ENCODE measurements at regions not wholly inside any gene's neighbourhood (a gene's known extent, or its start where the extent isn't known, plus 50 kb on each side); places are given as distances from the start of the nearest gene placed in this dataset.
"Not testable (repeated sequence)": the region's sequence is repeated elsewhere in the genome, so short reads cannot be mapped to it uniquely, and the experiment has no call there.

DNA sequence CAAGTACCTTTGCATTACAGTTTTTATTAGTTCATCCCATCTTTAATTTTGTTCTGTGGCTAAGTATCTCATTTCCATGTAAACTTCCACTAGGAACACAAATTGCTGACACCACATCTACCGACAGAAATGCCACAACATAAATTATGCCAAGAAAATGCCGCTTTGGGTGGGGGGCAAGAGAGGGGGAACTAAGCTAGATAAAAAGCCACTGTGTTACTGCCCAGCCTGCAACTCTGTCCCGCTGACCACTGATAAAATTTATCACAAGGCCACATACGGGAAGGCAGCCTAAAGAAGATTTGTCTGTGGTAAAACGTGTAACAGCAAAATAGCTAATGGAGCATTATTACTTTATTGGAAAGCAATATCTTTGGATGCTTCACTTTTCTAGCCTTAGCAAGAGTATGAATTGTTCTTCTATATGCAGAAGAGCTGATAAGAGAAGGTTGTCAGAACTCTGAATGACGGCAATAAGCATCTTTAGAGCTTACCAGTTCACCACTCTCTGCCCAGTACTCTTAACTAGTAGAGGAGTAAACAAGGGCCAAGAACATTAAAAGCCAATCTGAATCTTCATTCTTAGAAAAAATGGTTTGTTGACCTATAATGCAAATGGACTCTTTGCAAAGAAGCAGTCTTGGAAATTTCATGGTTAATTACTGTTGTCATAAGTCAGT is 172.2 kb upstream of the MEF2C start:
- no peak overlapping the region for H3K27ac ChIP-seq (ENCODE audit: low read depth, low read length)

DNA sequence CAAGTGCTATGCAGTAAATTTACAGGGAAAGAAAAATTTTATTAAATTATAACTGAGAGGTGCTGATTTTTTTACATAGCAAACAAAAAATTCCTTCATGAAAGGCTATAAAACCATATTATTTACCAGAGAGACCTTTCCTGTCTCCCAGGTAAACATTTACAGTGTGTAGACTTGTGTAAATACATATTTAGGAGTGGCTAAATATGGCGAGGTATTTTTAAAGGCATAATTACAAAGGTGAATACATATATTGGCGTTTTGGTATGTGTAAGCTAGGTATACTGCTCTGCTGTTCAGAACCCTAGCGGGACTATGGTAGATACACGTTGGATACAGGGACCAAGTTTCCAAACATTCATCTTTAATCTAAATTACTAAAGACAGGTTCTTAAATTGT is 170.6 kb upstream of the MEF2C start:
- no peaks in the 10 kb centered on the region for H3K36me3 Mint-ChIP-seq (ENCODE audit: low read depth, unreplicated experiment)

More for the DNA sequence above, 172.2 kb upstream of the MEF2C start:
- Histone ChIP-seq H3K4me2 (ENCODE audit: low read length) (no peak overlapping the region), H3K27me3 (ENCODE audit: insufficient read depth, low read length) (no peaks in the 10 kb centered on the region), H3K4me3 (ENCODE audit: insufficient read depth, low read depth, low read length) (no peak overlapping the region), H2AFZ (ENCODE audit: low read depth, low read length) (no peak overlapping the region), H3K9me3 (ENCODE audit: insufficient read depth, low read depth, low read length) (peaks cover 7% of the 10 kb centered on the region), H4K20me1 (ENCODE audit: insufficient read depth, low read length) (no peaks in the 10 kb centered on the region), H3K9ac (ENCODE audit: low read length) (no peak overlapping the region), H3K79me2 (ENCODE audit: insufficient read depth, low read length) (no peaks in the 10 kb centered on the region), H3K36me3 (ENCODE audit: insufficient read depth, low read length) (no peaks in the 10 kb centered on the region), H3K4me1 (ENCODE audit: insufficient read depth, low read length) (no peaks in the 10 kb centered on the region)
- no peak overlapping the region for H3K4me3 Mint-ChIP-seq (ENCODE audit: unreplicated experiment)
- H3K27ac Mint-ChIP-seq (ENCODE audit: unreplicated experiment), result no peak overlapping the region
- DNase-seq (ENCODE audit: low read depth) (no peak), FAIRE-seq (no peak)
- TF ChIP-seq, protein P1, sequence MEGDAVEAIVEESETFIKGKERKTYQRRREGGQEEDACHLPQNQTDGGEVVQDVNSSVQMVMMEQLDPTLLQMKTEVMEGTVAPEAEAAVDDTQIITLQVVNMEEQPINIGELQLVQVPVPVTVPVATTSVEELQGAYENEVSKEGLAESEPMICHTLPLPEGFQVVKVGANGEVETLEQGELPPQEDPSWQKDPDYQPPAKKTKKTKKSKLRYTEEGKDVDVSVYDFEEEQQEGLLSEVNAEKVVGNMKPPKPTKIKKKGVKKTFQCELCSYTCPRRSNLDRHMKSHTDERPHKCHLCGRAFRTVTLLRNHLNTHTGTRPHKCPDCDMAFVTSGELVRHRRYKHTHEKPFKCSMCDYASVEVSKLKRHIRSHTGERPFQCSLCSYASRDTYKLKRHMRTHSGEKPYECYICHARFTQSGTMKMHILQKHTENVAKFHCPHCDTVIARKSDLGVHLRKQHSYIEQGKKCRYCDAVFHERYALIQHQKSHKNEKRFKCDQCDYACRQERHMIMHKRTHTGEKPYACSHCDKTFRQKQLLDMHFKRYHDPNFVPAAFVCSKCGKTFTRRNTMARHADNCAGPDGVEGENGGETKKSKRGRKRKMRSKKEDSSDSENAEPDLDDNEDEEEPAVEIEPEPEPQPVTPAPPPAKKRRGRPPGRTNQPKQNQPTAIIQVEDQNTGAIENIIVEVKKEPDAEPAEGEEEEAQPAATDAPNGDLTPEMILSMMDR (IDR thresholded peaks at IDR 0.05; ENCODE audit: insufficient read depth, low read depth, low read length), result no peak
- TF ChIP-seq EZH2 (IDR thresholded peaks at IDR 0.05; ENCODE audit: insufficient read depth, low read length), result no peak
- no peaks in the 10 kb centered on the region for H3K4me1 Mint-ChIP-seq (ENCODE audit: low read depth, unreplicated experiment)
- H3K36me3 Mint-ChIP-seq (ENCODE audit: low read depth, unreplicated experiment), result no peaks in the 10 kb centered on the region
- peaks cover 6% of the 10 kb centered on the region for H3K9me3 Mint-ChIP-seq (ENCODE audit: unreplicated experiment)
- no peaks in the 10 kb centered on the region for H3K27me3 Mint-ChIP-seq (ENCODE audit: low read depth, unreplicated experiment)

DNA sequence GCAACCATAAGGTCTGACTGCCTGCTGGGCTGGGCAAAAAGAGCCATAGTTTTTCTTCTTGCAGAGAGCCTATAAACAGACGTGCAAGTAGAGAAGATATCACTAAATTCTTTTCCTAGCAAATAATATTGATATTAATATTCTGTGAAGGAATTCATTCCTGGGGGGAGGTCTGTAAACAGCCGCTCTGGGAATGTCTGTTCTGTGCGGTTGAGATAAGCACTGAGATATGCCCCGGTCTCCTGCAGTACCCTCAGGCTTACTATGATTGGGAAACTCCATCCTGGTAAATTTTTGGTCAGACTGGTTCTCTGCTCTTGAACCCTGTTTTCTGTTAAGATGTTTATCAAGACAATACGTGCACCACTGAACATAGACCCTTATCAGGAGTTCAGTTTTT is 167.1 kb upstream of the MEF2C start:
- H3K36me3 ChIP-seq (ENCODE audit: insufficient read depth, low read length); H3K27ac ChIP-seq (ENCODE audit: low read depth, low read length); H3K27ac Mint-ChIP-seq (ENCODE audit: unreplicated experiment); H3K4me1 Mint-ChIP-seq (ENCODE audit: low read depth, unreplicated experiment); H4K20me1 ChIP-seq (ENCODE audit: insufficient read depth, low read length); H3K4me2 ChIP-seq (ENCODE audit: low read length); H3K36me3 Mint-ChIP-seq (ENCODE audit: low read depth, unreplicated experiment); DNase-seq (ENCODE audit: low read depth); H3K27me3 ChIP-seq (ENCODE audit: insufficient read depth, low read length); H3K9ac ChIP-seq (ENCODE audit: low read length); H3K4me3 Mint-ChIP-seq (ENCODE audit: unreplicated experiment); H2AFZ ChIP-seq (ENCODE audit: low read depth, low read length); H3K79me2 ChIP-seq (ENCODE audit: insufficient read depth, low read length); FAIRE-seq; H3K27me3 Mint-ChIP-seq (ENCODE audit: low read depth, unreplicated experiment); H3K4me3 ChIP-seq (ENCODE audit: insufficient read depth, low read depth, low read length); H3K4me1 ChIP-seq (ENCODE audit: insufficient read depth, low read length); H3K9me3 ChIP-seq (ENCODE audit: insufficient read depth, low read depth, low read length): not testable (repeated sequence)
- peaks cover 16% of the 10 kb centered on the region for H3K9me3 Mint-ChIP-seq (ENCODE audit: unreplicated experiment)

More for the DNA sequence above, 170.6 kb upstream of the MEF2C start:
- no peak overlapping the region for H3K4me2 ChIP-seq (ENCODE audit: low read length)
- no peaks in the 10 kb centered on the region for H3K4me1 ChIP-seq (ENCODE audit: insufficient read depth, low read length)
- no peaks in the 10 kb centered on the region for H4K20me1 ChIP-seq (ENCODE audit: insufficient read depth, low read length)
- peaks cover 16% of the 10 kb centered on the region for H3K9me3 Mint-ChIP-seq (ENCODE audit: unreplicated experiment)
- no peaks in the 10 kb centered on the region for H3K27me3 ChIP-seq (ENCODE audit: insufficient read depth, low read length)
- no peak overlapping the region for H3K27ac Mint-ChIP-seq (ENCODE audit: unreplicated experiment)
- H3K36me3 ChIP-seq (ENCODE audit: insufficient read depth, low read length), result no peaks in the 10 kb centered on the region
- no peak overlapping the region for H3K27ac ChIP-seq (ENCODE audit: low read depth, low read length)
- peaks cover 7% of the 10 kb centered on the region for H3K9me3 ChIP-seq (ENCODE audit: insufficient read depth, low read depth, low read length)
- H3K9ac ChIP-seq (ENCODE audit: low read length), result no peak overlapping the region
- H3K4me1 Mint-ChIP-seq (ENCODE audit: low read depth, unreplicated experiment), result no peaks in the 10 kb centered on the region
- H3K79me2 ChIP-seq (ENCODE audit: insufficient read depth, low read length), result no peaks in the 10 kb centered on the region
- FAIRE-seq, result no peak
- no peak for TF ChIP-seq EZH2 (IDR thresholded peaks at IDR 0.05; ENCODE audit: insufficient read depth, low read length)
- TF ChIP-seq, protein P1 (IDR thresholded peaks at IDR 0.05; ENCODE audit: insufficient read depth, low read depth, low read length), result no peak
- no peak overlapping the region for H3K4me3 ChIP-seq (ENCODE audit: insufficient read depth, low read depth, low read length)
- no peak overlapping the region for H2AFZ ChIP-seq (ENCODE audit: low read depth, low read length)
- H3K4me3 Mint-ChIP-seq (ENCODE audit: unreplicated experiment), result no peak overlapping the region
- H3K27me3 Mint-ChIP-seq (ENCODE audit: low read depth, unreplicated experiment), result no peaks in the 10 kb centered on the region
- DNase-seq (ENCODE audit: low read depth), result no peak
